ENCODE measurements at regions not wholly inside any gene's neighbourhood (a gene's known extent, or its start where the extent isn't known, plus 50 kb on each side); places are given as distances from the start of the nearest gene placed in this dataset.
A peak's percentile ranks its signal among the peaks of the same experiment; 100 is the strongest.

GRCh38 chr15:87561641-87562040 is 694.9 kb downstream of the NTRK3 start:
- Histone ChIP-seq H3K36me3 (ENCODE audit: control insufficient read depth, insufficient read depth, low read length) (no peaks in the 10 kb centered on the region), H3K4me3 (replicated peaks in 1 of 4; ENCODE audit: control extremely low read depth in 1 of 4, insufficient read depth in 1 of 4, low read depth in 3 of 4, low read length in 4 of 4) (no peak overlapping the region), H3K27me3 (ENCODE audit: control insufficient read depth, insufficient read depth, low read length) (no peaks in the 10 kb centered on the region), H3K9me3 (ENCODE audit: control insufficient read depth, insufficient read depth, low read depth, low read length) (no peaks in the 10 kb centered on the region), H3K9ac (ENCODE audit: insufficient read depth, low read length) (no peak overlapping the region), H3K4me2 (ENCODE audit: extremely low read depth, insufficient read depth, low read length) (no peak overlapping the region), H2AFZ (ENCODE audit: low read length) (no peak overlapping the region), H4K20me1 (ENCODE audit: control insufficient read depth, extremely low read depth, insufficient read depth, low read length) (no peaks in the 10 kb centered on the region), H3K4me1 (ENCODE audit: control insufficient read depth, extremely low read depth, insufficient read depth, low read length) (no peaks in the 10 kb centered on the region), H3K27ac (ENCODE audit: insufficient read depth, low read length) (no peak overlapping the region), H3K79me2 (ENCODE audit: control insufficient read depth, insufficient read depth, low read length) (no peaks in the 10 kb centered on the region)
- TF ChIP-seq CTCF (conservative IDR thresholded peaks at IDR 0.05 in 1 of 2, IDR thresholded peaks at IDR 0.05 in 1 of 2; ENCODE audit: low read depth in 1 of 2, low read length in 2 of 2) (no peak), EZH2 (IDR thresholded peaks at IDR 0.05; ENCODE audit: low read length, missing control alignments) (no peak)
- no peak for DNase-seq (ENCODE audit: low read depth in 2 of 2)

GRCh38 chr15:87557881-87558280 is 698.7 kb downstream of the NTRK3 start:
- no peaks in the 10 kb centered on the region for H3K4me1 ChIP-seq (ENCODE audit: control insufficient read depth, extremely low read depth, insufficient read depth, low read length)
- no peak overlapping the region for H3K4me3 ChIP-seq (replicated peaks in 1 of 4; ENCODE audit: control extremely low read depth in 1 of 4, insufficient read depth in 1 of 4, low read depth in 3 of 4, low read length in 4 of 4)
- no peak for TF ChIP-seq EZH2 (IDR thresholded peaks at IDR 0.05; ENCODE audit: low read length, missing control alignments)
- no peak for TF ChIP-seq CTCF (conservative IDR thresholded peaks at IDR 0.05 in 1 of 2, IDR thresholded peaks at IDR 0.05 in 1 of 2; ENCODE audit: low read depth in 1 of 2, low read length in 2 of 2)
- H3K9ac ChIP-seq (ENCODE audit: insufficient read depth, low read length), result no peak overlapping the region
- no peaks in the 10 kb centered on the region for H4K20me1 ChIP-seq (ENCODE audit: control insufficient read depth, extremely low read depth, insufficient read depth, low read length)
- H2AFZ ChIP-seq (ENCODE audit: low read length), result no peak overlapping the region
- DNase-seq (ENCODE audit: low read depth in 2 of 2), result peak in 1 of 2 donors; percentile 51
- no peaks in the 10 kb centered on the region for H3K36me3 ChIP-seq (ENCODE audit: control insufficient read depth, insufficient read depth, low read length)
- H3K9me3 ChIP-seq (ENCODE audit: control insufficient read depth, insufficient read depth, low read depth, low read length), result no peaks in the 10 kb centered on the region
- H3K79me2 ChIP-seq (ENCODE audit: control insufficient read depth, insufficient read depth, low read length), result no peaks in the 10 kb centered on the region
- H3K4me2 ChIP-seq (ENCODE audit: extremely low read depth, insufficient read depth, low read length), result no peak overlapping the region
- H3K27me3 ChIP-seq (ENCODE audit: control insufficient read depth, insufficient read depth, low read length), result no peaks in the 10 kb centered on the region
- H3K27ac ChIP-seq (ENCODE audit: insufficient read depth, low read length), result no peak overlapping the region

- no peaks in the 10 kb centered on the region for H3K9me3 ChIP-seq (ENCODE audit: control insufficient read depth, insufficient read depth, low read depth, low read length)
- no peaks in the 10 kb centered on the region for H3K4me1 ChIP-seq (ENCODE audit: control insufficient read depth, extremely low read depth, insufficient read depth, low read length)
- no peaks in the 10 kb centered on the region for H3K36me3 ChIP-seq (ENCODE audit: control insufficient read depth, insufficient read depth, low read length)
- no peak overlapping the region for H3K4me3 ChIP-seq (replicated peaks in 1 of 4; ENCODE audit: control extremely low read depth in 1 of 4, insufficient read depth in 1 of 4, low read depth in 3 of 4, low read length in 4 of 4)
- H2AFZ ChIP-seq (ENCODE audit: low read length), result no peak overlapping the region
- H3K9ac ChIP-seq (ENCODE audit: insufficient read depth, low read length), result no peak overlapping the region
- no peak for DNase-seq (ENCODE audit: low read depth in 2 of 2)
- no peak for TF ChIP-seq CTCF (conservative IDR thresholded peaks at IDR 0.05 in 1 of 2, IDR thresholded peaks at IDR 0.05 in 1 of 2; ENCODE audit: low read depth in 1 of 2, low read length in 2 of 2)
- TF ChIP-seq EZH2 (IDR thresholded peaks at IDR 0.05; ENCODE audit: low read length, missing control alignments), result no peak
- H3K4me2 ChIP-seq (ENCODE audit: extremely low read depth, insufficient read depth, low read length), result no peak overlapping the region
- H3K27me3 ChIP-seq (ENCODE audit: control insufficient read depth, insufficient read depth, low read length), result no peaks in the 10 kb centered on the region
- no peak overlapping the region for H3K27ac ChIP-seq (ENCODE audit: insufficient read depth, low read length)
- H3K79me2 ChIP-seq (ENCODE audit: control insufficient read depth, insufficient read depth, low read length), result no peaks in the 10 kb centered on the region
- H4K20me1 ChIP-seq (ENCODE audit: control insufficient read depth, extremely low read depth, insufficient read depth, low read length), result no peaks in the 10 kb centered on the region
Observed at GRCh38 chr15:87556886-87557285, 699.7 kb downstream of the NTRK3 start.
